OCI-LY1 (cell line): ENCODE measurements at regions not wholly inside any gene's neighbourhood (a gene's known extent, or its start where the extent isn't known, plus 50 kb on each side); places are given as distances from the start of the nearest gene placed in this dataset.

Source experiments
- H2AFZ ChIP-seq: fragments of 200-600 bp; sonication (generic), shearing (Covaris generic); 2 replicates; pipeline ENCODE4 v1.6.0; 2014; ENCODE audit warnings: antibody characterized with exemption, mild to moderate bottlenecking, low read length
- H3F3A ChIP-seq: fragments of 200-600 bp; sonication (generic), shearing (Covaris generic); 2 replicates; pipeline ENCODE4 v1.6.0; 2014; ENCODE audit warnings: mild to moderate bottlenecking, antibody characterized with exemption, low read length, moderate library complexity; ENCODE audit not compliant: insufficient read depth
- H3K27ac ChIP-seq: fragments of 200-600 bp; sonication (generic); 2 replicates; pipeline ENCODE4 v1.5.1; 2014; ENCODE audit warnings: low read length, mixed run types, mild to moderate bottlenecking, low read depth; ENCODE audit not compliant: poor library complexity, severe bottlenecking
- H3K27me3 ChIP-seq: fragments of 200-600 bp; sonication (generic); 2 replicates; pipeline ENCODE4 v1.6.0; 2014; ENCODE audit warnings: antibody characterized with exemption, mild to moderate bottlenecking, low read length, moderate library complexity; ENCODE audit not compliant: insufficient read depth
- H3K36me3 ChIP-seq: fragments of 200-600 bp; sonication (generic); 2 replicates; pipeline ENCODE4 v1.6.1; 2014; ENCODE audit warnings: mild to moderate bottlenecking, antibody characterized with exemption, low read length, moderate library complexity, mixed read lengths; ENCODE audit not compliant: insufficient read depth
- H3K4me1 ChIP-seq: fragments of 200-600 bp; sonication (generic); 2 replicates; pipeline ENCODE4 v1.5.1; 2014; ENCODE audit warnings: mild to moderate bottlenecking, low read length, moderate library complexity; ENCODE audit not compliant: insufficient read depth, severe bottlenecking
- H3K4me2 ChIP-seq: fragments of 200-600 bp; sonication (generic), shearing (Covaris generic); 2 replicates; pipeline ENCODE4 v1.6.1; 2014; ENCODE audit warnings: low read length
- H3K4me3 ChIP-seq: fragments of 200-600 bp; sonication (generic); 2 replicates; pipeline ENCODE4 v1.5.1; 2014; ENCODE audit warnings: low read length, low read depth, mild to moderate bottlenecking, mixed read lengths; ENCODE audit not compliant: poor library complexity, severe bottlenecking
- H3K79me2 ChIP-seq: fragments of 200-600 bp; shearing (Covaris generic); 2 replicates; pipeline ENCODE4 v1.6.1; 2016; ENCODE audit warnings: mixed run types, low read length, mixed read lengths; ENCODE audit not compliant: insufficient read depth
- H3K9ac ChIP-seq: fragments of 200-600 bp; sonication (generic), shearing (Covaris generic); 2 replicates; pipeline ENCODE4 v1.6.1; 2014; ENCODE audit warnings: mild to moderate bottlenecking, low read length, mixed read lengths
- H3K9me2 ChIP-seq: fragments of 200-600 bp; sonication (generic), shearing (Covaris generic); 2 replicates; pipeline ENCODE4 v1.6.1; 2014; ENCODE audit warnings: low read depth, mild to moderate bottlenecking, low read length, mixed read lengths
- H3K9me3 ChIP-seq: fragments of 200-600 bp; shearing (Covaris generic); 2 replicates; pipeline ENCODE4 v1.6.1; 2014; ENCODE audit warnings: low read length, mixed read lengths
- H4K20me1 ChIP-seq: fragments of 200-600 bp; sonication (generic), shearing (Covaris generic); 2 replicates; pipeline ENCODE4 v1.6.0; 2016; ENCODE audit warnings: mild to moderate bottlenecking, low read length; ENCODE audit not compliant: insufficient read depth
- CTCF ChIP-seq: fragments of 200-600 bp; sonication (generic), shearing (Covaris generic); IDR thresholded peaks from 2 replicates; pipeline ENCODE4 v1.5.1; 2017; ENCODE audit warnings: mild to moderate bottlenecking, antibody characterized with exemption, low read length, moderate library complexity, mixed read lengths
- EZH2 ChIP-seq: fragments of 200-600 bp; sonication (generic), shearing (Covaris generic); IDR thresholded peaks from 2 replicates; pipeline ENCODE4 v1.8.0; 2017; ENCODE audit warnings: borderline replicate concordance, mixed run types, mild to moderate bottlenecking, antibody characterized with exemption, low read length, moderate library complexity, mixed read lengths

GRCh38 chr11:24086921-24087320, 409.9 kb upstream of the LUZP2 start:
- Histone ChIP-seq H3K9me3 (no peaks in the 10 kb centered on the region), H3K4me3 (no peak overlapping the region), H3K36me3 (no peaks in the 10 kb centered on the region), H3K27ac (no peak overlapping the region), H3K4me1 (no peaks in the 10 kb centered on the region), H3K79me2 (no peaks in the 10 kb centered on the region), H3F3A (no peaks in the 10 kb centered on the region), H3K9me2 (no peaks in the 10 kb centered on the region), H4K20me1 (no peaks in the 10 kb centered on the region), H3K4me2 (no peak overlapping the region), H2AFZ (no peak overlapping the region), H3K27me3 (no peaks in the 10 kb centered on the region), H3K9ac (no peak overlapping the region)
- TF ChIP-seq EZH2 = no peak
- no peak for TF ChIP-seq CTCF

GRCh38 chr11:24091594-24091993, 405.3 kb upstream of the LUZP2 start:
- TF ChIP-seq EZH2 = no peak
- TF ChIP-seq CTCF = no peak
- no peaks in the 10 kb centered on the region for H3K4me1 ChIP-seq
- H3K79me2 ChIP-seq = no peaks in the 10 kb centered on the region
- no peaks in the 10 kb centered on the region for H3K36me3 ChIP-seq
- no peaks in the 10 kb centered on the region for H3F3A ChIP-seq
- H3K27me3 ChIP-seq = no peaks in the 10 kb centered on the region
- H3K27ac ChIP-seq = no peak overlapping the region
- no peaks in the 10 kb centered on the region for H3K9me3 ChIP-seq
- H4K20me1 ChIP-seq = no peaks in the 10 kb centered on the region
- no peak overlapping the region for H3K4me3 ChIP-seq
- no peaks in the 10 kb centered on the region for H3K9me2 ChIP-seq
- no peak overlapping the region for H3K4me2 ChIP-seq
- H3K9ac ChIP-seq = no peak overlapping the region
- H2AFZ ChIP-seq = no peak overlapping the region

- Histone ChIP-seq H3K36me3 (no peaks in the 10 kb centered on the region), H3K4me3 (no peak overlapping the region), H3K9ac (no peak overlapping the region), H3K9me3 (no peaks in the 10 kb centered on the region), H3K79me2 (no peaks in the 10 kb centered on the region), H3K9me2 (no peaks in the 10 kb centered on the region), H2AFZ (no peak overlapping the region), H3F3A (no peaks in the 10 kb centered on the region), H3K27me3 (no peaks in the 10 kb centered on the region), H3K4me2 (no peak overlapping the region), H3K4me1 (no peaks in the 10 kb centered on the region), H3K27ac (no peak overlapping the region), H4K20me1 (no peaks in the 10 kb centered on the region)
- TF ChIP-seq CTCF (no peak), EZH2 (no peak)
These were observed 403.5 kb upstream of the LUZP2 start for GRCh38 chr11:24093375-24093774.
